HCEC 1CT (cell line): ENCODE measurements at regions not wholly inside any gene's neighbourhood (a gene's known extent, or its start where the extent isn't known, plus 50 kb on each side); places are given as distances from the start of the nearest gene placed in this dataset.

Experiments
- DNase-seq: peaks from one replicate; pipeline ENCODE4 v3.0.0-alpha.2; 2017

DNA sequence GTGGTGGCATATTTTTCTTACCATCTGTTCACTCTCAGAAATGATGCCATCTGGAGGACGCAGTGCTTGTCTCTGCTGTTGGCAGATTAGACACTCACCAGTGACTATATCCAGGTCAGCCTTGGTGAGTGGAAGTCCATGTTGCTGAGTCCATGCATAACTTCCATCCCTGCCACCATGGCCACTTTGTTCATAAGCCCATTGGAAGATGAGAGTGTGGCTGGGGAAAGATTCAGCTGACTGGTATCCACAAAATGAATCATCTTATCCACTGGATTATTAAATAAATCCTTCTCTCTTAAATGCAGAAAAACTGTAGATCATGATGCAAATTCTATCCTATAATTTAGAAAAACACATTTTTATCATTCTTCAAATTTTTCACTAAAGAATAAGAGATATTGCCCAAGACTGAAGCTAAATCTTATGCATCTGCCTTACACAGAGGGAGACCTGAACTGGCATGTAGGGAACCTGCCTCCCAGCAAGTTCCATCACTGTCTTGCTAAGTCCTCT, 726.9 kb downstream of the TNS3 start:
- DNase-seq, result peak; percentile 72

DNA sequence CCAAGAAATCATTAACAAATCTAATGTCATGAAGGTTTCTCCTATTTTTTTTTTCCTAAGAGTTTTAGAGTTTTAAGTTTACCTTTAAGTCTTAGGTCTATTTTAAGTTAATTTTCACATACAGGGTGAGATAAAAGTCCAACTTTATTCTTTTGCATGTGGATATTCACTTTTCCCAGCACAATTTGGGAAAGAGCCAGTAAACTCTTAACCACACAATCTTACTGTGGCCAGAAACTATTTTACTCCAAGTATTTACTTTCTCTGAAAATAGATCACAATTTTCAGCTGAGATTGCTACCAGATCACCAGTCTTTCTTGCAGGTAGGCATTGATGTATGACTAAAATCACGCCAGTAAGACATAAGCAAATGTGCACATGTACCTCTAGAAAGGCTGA, 728.5 kb downstream of the TNS3 start:
- no peak for DNase-seq

DNA sequence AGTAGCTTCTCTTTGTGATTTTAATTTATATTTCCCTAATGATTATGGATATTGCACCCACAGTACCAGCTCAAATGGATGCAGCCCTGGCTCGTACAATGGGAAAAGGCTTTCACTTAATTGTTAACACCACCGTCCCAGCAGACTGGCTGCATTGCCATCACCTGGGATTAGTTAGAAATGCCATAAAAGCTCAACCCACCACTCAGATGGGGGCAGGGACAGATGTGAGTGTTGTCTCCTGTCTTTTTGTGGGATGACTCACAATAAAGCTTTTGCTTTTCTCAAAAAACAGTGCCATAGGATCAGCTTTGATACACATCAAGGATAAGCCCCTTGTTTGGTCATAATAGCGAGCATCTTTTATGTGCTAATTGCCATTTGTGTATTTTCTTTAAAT, 729.1 kb downstream of the TNS3 start:
- DNase-seq, result no peak

DNA sequence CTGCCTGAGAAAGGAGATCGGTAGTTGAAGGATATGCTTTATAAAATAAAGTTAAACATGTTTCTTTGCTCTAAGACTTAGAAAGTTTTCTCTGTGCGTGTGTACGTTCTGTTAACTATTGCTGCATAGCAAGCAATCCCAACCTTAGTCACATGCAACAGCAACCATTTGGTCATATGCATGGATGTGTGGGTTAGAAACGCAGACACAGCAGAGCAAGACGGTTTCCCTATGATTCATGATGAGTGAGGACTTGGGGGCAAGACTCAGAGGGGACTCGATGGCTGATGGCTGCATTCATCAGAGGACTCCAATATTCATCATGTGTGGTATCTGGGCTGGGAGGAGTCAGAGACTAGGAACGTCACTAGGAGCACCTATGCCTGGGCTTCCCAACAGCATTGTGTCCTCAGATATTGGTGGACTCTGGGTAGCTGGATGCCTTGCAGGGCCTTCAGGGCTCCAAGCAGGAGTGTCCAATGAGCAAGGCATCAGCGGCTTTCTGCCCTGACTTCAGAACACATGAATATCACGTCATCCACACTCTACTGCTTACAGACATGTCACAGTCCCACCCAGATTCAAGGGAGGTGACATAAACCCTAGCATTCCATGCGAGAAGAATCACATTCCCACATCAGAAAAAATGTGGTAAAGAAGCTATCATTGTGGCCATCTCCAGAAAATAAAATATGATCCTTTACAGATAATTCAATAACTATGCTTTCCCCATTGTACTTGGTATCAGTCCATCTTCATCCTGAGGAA, 731.2 kb downstream of the TNS3 start:
- DNase-seq, result peak; percentile 11

DNA sequence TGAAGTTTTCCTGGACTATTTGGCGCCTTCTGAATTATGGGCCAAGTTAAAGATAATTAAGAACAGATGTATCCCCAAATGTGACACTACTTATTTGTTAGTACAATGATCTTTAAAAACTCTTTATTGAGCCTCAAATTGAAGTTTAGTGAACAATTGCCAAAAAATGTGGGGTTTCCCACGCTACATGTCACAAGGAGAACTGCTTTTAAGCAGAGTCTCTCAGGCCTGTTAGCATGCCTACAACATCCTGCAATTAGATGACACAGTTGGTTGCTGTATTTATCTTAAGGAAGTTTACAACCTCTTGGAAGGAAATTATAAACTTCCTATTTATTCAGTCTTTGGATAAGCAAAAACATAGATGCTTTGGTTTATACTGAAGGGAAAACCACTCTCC, 733.0 kb downstream of the TNS3 start:
- DNase-seq, result peak; percentile 11

DNA sequence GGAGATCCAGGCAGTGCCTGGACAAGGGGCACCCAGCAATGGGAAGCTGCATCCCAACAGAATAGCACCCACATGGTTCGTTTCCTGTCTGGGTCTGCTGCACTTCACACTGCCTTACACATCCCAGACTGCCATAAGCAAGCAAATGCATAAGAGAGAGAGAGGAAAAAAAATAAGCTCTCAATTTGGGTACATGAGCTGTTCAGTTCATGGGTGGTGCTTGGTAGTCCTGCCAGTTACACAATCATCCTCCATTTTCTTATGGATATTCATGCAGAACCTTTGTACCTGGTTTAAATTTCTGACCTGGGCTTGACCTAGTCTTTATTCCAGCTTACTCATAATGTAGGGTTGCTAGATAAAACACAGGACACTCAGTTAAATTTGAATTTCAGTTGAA, 733.6 kb downstream of the TNS3 start:
- no peak for DNase-seq

DNA sequence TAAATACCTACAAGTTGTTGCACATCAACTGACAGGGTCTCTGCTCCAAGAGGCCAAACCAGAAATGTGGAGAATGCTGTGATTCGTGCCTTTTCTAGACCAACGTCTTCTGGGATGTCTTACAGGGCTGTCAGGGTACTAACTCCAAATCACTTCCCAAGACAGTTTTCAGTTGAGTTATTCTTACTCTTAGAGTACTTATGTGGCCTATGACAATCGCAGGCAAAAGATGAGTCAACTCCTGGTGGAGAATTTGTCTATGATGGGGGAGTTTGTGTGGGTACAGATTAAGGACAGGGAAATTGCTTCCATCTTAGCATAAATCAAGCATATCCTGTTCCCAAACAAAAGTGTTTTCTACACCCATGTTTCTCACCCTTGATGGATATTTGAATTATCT, 734.8 kb downstream of the TNS3 start:
- no peak for DNase-seq

DNA sequence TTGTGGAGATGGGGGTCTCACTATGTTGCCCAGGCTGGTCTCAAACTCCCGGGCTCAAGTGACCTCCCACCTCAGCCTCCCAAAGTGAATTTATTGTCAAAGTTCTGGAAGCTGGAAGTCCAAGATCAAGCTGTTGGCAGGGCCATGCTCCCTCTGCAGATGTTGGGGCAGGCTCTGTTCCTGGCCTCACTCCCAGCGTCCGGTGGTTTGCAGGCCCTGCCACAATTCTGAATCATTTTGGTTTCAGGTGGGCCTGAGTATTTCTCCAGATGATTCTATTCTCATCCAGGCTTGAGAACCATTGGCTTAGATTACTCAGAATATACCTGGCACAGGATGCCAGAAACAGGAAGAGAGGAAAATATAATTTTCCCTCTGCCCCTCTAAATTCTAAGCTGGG, 737.4 kb downstream of the TNS3 start:
- DNase-seq, result no peak

DNA sequence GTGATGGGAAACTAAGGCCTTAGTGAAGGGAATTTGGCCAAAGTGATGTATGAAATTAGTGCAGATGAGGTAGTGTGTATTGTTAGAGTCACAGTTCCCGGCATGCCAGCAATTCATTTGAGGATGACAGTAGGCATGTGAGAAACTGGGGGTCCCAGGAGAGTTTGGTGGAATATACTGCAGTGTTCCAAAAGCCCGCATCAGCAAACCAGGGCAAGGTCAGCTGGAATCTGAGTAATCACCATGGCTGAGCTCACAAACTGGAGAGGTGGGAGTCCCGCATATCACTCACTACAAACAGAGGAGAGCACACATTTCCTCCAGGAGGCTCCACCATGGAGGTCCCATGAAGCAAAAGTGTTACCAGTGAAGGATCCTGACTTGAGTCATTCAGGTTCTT, 740.7 kb downstream of the TNS3 start:
- DNase-seq, result no peak

DNA sequence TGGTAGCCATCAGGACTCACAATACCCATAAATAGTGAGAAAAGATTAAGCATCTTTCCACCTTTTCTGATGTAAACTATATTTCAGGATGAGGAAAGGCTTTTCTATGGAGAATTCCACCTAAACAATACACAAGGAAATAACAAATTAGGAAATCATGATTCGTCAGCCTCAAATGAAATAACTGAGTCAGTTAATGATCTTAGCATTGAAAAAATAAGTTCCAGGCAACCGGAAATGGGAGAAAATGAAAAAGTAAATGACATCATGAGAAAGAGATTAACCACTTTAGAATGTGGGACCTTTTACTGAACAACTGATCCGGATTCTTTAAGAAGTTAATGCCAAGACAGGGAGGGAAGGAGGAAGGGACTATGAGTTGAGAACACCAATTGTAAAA, 742.3 kb downstream of the TNS3 start:
- peak; percentile 46 for DNase-seq

DNA sequence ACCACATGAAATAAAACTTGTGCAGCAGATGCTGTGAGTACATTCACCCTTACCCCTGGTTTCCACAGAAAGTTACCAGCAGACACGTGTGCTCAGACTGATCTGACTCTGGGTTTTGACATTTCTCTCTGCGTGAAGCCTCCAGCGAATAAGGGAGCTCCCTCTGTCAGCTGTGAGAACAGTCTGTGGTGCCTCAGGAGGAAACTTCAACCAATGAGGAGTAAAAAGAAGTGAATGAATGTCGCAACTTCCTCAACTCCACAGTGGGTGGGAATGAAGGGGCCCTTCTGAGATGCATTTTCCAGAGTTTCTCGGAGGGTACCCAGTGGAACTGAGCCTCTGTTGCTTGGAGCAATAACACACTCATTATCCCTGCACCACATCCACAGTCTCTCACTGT, 743.4 kb downstream of the TNS3 start:
- no peak for DNase-seq

DNA sequence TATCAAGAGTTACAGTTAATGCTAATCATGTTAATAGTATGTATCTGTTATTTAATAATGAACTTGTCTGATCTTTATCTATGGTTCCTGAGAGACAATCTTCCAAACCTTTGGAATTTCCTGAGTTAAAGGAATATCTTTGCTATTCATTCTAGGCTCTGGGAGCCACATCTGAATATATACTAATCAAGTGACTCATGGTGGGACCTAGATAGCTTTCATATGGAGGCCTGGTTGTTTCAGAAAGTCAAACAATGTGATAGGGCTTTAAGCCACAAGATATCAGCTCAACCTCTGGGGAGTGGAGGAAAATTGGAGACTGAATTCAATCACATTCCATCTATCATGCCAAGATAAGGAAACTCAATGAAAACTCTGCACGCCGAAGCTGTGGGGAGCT, 746.4 kb downstream of the TNS3 start:
- no peak for DNase-seq

DNA sequence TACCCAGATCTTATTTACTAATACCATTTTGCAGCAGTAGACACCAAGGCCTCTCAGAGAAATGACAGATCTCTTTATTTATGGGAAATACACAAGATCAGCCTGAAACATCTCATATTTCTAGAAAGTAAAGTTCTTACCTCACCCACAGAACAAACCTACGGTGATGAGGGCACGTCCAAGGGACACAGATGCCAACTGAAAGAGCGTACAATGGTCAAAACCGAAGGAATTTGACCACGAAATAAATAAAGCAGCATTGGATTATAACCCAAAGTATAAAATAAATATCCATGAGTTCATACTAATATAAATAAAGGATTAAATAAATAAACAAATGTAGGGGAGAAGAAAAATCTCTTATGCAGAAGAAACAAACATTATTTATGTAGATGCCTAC, 747.0 kb downstream of the TNS3 start:
- DNase-seq, result no peak

DNA sequence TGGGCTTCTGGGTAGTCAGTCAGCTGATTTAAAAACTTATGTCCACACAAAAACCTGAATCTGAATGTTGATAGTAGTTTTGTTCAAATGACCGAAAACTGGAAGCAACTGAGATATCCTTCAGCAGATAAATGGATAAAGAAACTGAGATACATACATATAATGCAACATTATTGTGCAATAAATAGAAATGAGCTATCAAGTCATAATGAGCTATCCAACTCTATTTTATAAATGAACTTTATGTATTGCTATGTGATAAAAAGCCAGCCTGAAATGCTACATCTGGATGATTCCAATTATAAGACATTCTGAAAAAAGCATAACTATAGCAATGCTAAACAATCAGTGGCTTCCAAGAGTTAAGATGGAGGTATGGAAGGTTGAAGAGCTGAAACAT, 748.7 kb downstream of the TNS3 start:
- DNase-seq, result no peak

DNA sequence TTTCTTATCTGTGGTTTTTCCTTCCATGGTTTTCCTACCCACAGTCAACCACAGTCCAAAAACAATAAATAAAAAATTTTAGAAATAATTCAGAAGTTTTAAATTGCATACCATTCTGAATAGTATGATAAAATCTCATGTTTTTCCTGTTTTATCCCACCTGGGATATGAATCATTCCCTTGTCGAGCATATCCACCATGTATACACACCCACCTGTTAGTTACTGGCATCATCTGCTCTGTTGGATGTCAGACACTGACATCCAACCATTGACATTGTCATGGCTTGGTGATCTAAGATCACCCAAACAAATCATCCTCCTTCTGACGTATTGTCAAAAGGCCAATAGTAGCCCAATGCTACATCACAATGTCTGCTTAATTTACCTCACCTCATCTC, 749.8 kb downstream of the TNS3 start:
- DNase-seq, result no peak

DNA sequence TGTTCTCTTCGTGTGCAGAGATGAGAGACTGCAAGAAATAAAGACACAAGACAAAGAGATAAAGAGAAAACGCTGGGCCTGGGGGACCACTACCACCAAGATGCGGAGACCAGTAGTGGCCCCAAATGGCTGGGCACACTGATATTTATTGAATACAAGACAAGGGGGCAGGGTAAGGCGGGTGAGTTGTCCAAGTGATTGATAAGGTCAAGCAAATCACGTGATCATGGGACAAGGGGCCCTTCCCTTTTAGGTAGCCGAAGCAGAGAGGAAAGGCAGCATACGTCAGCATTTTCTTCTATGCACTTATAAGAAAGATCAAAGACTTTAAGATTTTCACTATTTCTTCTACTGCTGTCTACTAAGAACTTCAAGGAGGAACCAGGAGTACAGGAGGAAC, 762.1 kb downstream of the TNS3 start:
- no peak for DNase-seq

DNA sequence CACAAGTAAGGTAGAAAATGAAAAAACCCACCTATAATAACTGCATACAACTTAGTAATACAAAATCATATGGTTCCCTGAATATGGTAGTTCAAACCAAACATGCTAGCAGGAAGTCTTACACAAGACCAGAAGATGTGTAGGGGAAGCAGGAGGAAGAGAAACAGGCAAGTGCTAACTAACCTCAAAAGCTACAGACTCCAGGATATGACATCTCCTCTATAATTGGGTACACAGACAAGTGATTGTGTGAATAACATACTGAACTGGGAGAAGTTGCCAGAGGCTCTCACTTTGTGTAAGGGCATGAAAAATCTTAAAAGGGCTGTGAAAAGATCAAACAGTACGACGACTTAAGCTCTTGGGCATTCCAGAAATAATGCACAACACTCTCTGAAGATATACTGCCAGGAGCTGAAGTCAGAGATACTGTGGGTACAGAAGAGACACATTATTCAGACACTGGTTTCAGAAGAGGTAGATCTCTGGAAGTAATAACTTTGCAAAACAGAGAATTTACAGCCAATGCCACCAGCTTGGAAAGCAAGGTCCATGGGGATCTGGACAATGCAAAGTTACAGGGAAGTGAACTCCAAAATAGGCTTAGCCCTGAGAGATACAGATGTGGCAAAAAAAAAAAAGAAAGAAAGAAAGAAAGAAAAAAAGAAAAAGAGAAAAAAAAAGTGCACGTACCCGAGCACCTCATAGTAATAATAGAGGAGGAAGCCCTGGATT, 767.2 kb downstream of the TNS3 start:
- no peak for DNase-seq

DNA sequence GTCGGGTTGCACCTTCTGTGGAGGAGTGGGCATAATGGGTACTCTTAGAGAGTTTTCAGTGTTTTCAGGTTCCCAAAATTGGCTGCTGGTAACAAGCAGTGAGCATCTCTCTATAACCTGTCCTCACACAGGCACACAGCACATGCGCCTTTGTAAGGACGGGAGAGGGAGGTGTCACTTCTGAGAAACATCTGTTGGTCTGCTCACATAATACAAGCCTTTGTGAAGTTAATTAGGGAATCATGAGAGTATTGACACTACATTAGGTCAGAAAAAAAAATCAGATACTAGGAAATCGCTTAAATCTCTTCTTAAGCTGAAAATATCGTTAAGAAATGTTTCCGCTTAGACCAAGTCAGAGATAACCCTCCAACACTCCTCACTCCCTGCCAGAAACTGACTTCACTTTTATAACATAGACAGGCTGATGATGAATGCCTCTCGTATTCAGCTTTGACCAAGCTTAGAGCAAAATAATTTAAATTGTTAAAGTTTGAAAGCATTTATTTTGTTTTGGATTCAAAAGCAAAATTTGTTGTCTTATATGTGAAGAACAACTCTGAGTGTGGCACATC, 769.7 kb downstream of the TNS3 start:
- no peak for DNase-seq

DNA sequence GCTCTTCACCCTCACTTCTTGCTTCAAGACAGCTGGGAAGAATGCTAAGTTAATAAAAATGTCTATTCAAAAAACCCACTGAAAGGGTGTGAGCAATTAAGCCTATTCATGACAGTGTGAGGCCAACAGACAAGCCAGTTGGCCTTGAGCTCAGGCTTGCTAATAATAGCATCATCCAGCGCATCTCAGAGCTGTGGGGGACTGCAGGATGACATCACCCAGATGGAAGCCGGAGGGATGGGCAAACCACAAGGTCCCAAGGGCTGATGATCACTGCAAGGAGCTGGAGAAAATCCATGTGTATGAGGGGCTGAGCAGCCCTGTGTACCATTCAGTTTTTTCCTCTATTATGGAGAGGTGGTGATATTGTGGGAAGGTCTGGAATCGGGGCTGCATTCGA, 770.4 kb downstream of the TNS3 start:
- DNase-seq, result peak; percentile 92

DNA sequence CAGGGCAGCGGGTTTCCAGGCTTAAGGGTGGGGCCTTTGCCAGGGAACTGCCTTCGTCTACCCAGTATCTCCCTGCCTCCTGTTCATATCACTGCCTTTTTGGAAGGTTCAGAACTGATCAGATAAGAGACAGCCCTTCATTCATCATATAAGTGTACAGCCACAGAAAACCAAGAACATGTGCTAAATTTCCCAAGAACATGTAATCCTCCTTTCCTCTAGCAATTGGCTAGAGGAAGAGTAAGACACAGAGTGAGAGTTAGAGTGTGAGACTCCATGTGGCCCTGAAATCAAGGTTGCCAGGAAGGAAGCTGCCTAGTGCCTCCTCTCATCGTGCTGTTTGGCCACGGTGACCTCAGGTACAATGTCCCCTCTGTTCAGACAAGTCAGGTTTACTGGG, 770.9 kb downstream of the TNS3 start:
- peak; percentile 7 for DNase-seq

DNA sequence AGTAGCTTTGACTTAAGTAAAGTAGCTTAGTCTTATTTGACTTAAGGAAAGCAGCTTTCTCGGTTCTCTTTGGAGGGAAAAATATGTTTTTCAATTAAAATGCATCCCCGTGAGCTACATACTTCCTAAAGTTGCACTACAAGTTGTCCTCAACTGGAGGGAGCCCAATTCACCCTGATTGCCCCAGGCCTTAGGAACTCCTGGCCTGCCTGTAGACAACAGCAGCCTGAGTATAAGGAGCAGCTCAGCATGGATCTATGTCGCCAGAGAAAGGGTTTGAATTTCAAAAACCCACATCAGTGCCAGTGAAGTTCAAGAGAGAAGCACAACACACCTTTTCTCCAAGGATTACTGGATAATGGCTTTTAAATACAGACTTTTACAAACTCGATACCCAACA, 772.0 kb downstream of the TNS3 start:
- no peak for DNase-seq

DNA sequence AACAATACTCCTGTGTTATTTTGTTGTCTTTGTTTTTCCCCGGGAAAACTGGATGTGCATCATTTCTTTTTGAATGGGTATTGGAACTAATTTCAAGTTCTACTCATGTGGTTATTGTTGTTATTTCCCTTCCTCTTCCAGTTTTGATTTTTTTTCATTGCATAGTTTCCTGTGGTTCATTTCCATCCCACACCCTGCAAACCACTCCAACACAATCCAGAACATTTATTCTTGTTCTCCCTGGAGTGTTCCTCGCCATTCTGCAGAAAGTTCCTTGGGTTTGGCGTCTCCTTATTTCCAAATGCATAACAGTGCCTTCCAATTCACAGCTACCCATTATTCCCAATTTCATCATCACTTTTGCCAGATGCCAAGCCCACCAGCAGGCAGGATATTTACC, 775.1 kb downstream of the TNS3 start:
- DNase-seq, result no peak

DNA sequence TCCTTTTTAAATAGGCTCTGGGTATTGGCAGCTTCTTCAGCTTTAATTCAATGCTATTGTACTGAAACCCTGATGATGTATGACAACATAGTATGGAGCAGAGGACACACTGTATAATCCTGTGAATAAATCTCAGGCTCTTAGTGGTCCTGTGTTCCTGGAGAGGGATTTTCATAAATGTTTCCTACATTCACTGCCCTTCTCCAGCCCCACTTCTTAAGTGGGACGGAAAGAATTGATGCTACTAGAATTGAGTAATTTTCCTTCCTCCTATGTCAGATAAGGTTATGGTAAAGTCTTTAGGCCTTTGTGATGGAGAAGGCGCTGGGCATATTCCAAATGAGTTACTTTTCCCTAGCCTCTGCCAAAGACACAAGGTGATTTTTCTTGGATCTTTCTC, 779.4 kb downstream of the TNS3 start:
- no peak for DNase-seq

DNA sequence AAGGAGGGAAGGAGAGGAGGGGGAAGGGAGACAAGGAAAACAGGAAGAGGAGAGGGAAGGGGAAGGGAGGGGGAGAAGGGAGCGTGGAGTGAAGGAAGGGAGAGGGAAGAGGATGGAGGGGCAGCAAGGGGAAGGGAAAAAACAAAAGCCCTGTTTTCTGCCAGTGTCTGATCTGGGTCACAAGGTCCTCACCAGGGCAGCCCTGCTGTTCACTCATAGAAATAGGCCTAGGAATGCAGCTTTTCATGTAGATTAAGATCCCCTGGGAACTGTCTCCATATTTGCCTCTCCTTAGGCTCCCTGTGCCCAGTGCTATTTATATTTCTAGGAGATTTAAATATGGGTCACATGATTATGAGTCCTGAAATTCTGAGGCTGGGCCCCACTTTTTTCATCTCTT, 790.7 kb downstream of the TNS3 start:
- DNase-seq, result no peak
